B cell (primary cell): ENCODE measurements at regions not wholly inside any gene's neighbourhood (a gene's known extent, or its start where the extent isn't known, plus 50 kb on each side); places are given as distances from the start of the nearest gene placed in this dataset.

Source experiments
- ATAC-seq: fragments of 200-7000 bp; cut with Tn5 transposase; one replicate; pipeline ENCODE4 v1.10.0; 2021; ENCODE audit warnings: low read depth, mild to moderate bottlenecking, moderate number of reproducible peaks, moderate library complexity
- CTCF ChIA-PET: fragments of 350-600 bp; sonication (Branson Sonifier 250); formaldehyde crosslinking; loops from one replicate; lab custom pipeline; 2021; ENCODE audit warnings: antibody characterized with exemption, inconsistent platforms; lab: Charles Lee
- POLR2A ChIA-PET: fragments of 350-600 bp; sonication (Branson Sonifier 250); formaldehyde crosslinking; loops from one replicate; lab custom pipeline; 2021; ENCODE audit warnings: antibody characterized with exemption; lab: Charles Lee
- DNase-seq: peaks from one replicate; pipeline ENCODE4 v3.0.0; 2013
- H2AFZ ChIP-seq: 2 replicates; pipeline ENCODE4 v1.6.1; 2012; ENCODE audit warnings: mild to moderate bottlenecking, low read depth, low read length; ENCODE audit not compliant: insufficient read depth, poor library complexity, severe bottlenecking
- H3K27ac ChIP-seq, 2 donors: 1 replicate in 1 of 2; 2 replicates in 1 of 2; pipeline ENCODE4 v1.5.1; 2012 to 2013; ENCODE audit warnings: low read length in 2 of 2, mild to moderate bottlenecking in 2 of 2, moderate library complexity in 1 of 2
- H3K27me3 ChIP-seq, 4 experiments: fragments of 200-600 bp in 1 of 4; sonication (generic) in 1 of 4; replicated peaks in 1 of 4; 1 replicate in 2 of 4; 2 replicates in 2 of 4; pipeline versions ENCODE4 v1.6.1 to v1.7.0; 2013 to 2016; ENCODE audit warnings: low read length in 3 of 4, mild to moderate bottlenecking in 2 of 4, mixed read lengths in 1 of 4, moderate library complexity in 1 of 4; ENCODE audit not compliant: insufficient read depth in 4 of 4, control insufficient read depth in 3 of 4; ENCODE audit errors: control extremely low read depth in 1 of 4
- H3K36me3 ChIP-seq, 2 experiments: replicated peaks in 1 of 2; 1 replicate in 1 of 2; 2 replicates in 1 of 2; pipeline versions ENCODE4 v1.6.1 to v1.7.1; 2013; ENCODE audit warnings: low read length in 1 of 2; ENCODE audit not compliant: insufficient read depth in 2 of 2, control insufficient read depth in 1 of 2; ENCODE audit errors: control extremely low read depth in 1 of 2, extremely low read depth in 1 of 2
- H3K4me1 ChIP-seq, 2 donors: fragments of 200-600 bp in 1 of 2; sonication (generic) in 1 of 2; 1 replicate in 1 of 2; 2 replicates in 1 of 2; pipeline versions ENCODE4 v1.5.1 to v1.6.1; 2013 to 2017; ENCODE audit warnings: low read length in 2 of 2; ENCODE audit not compliant: control insufficient read depth in 2 of 2, insufficient read depth in 2 of 2
- H3K4me2 ChIP-seq: replicated peaks from 2 replicates; pipeline ENCODE3; 2012; ENCODE audit warnings: mild to moderate bottlenecking, low read depth, low read length; ENCODE audit not compliant: poor library complexity, severe bottlenecking
- H3K4me3 ChIP-seq, 5 experiments: fragments of 200-600 bp in 1 of 5; sonication (generic) in 1 of 5; 1 replicate in 3 of 5; 2 replicates in 2 of 5; pipeline versions ENCODE4 v1.5.1 to v1.7.0; 2011 to 2016; ENCODE audit warnings: low read length in 4 of 5, mild to moderate bottlenecking in 4 of 5, low read depth in 2 of 5, control low read depth in 1 of 5, moderate library complexity in 1 of 5; ENCODE audit not compliant: insufficient read depth in 1 of 5; ENCODE audit errors: control extremely low read depth in 1 of 5, extremely low read depth in 1 of 5
- H3K79me2 ChIP-seq: fragments of 200-600 bp; sonication (generic); one replicate; pipeline ENCODE4 v1.6.0; 2016; ENCODE audit warnings: low read length; ENCODE audit not compliant: control insufficient read depth, insufficient read depth
- H3K9ac ChIP-seq: fragments of 200-600 bp; sonication (generic); 2 replicates; pipeline ENCODE4 v1.6.1; 2017; ENCODE audit warnings: mild to moderate bottlenecking, low read length, moderate library complexity
- H3K9me3 ChIP-seq, 3 donors: one replicate each; pipeline versions ENCODE4 v1.6.1 to v1.7.1; 2013; ENCODE audit warnings: low read length in 2 of 3; ENCODE audit not compliant: control insufficient read depth in 2 of 3, insufficient read depth in 1 of 3; ENCODE audit errors: control extremely low read depth in 1 of 3
- H4K20me1 ChIP-seq: 2 replicates; pipeline ENCODE4 v1.6.0; 2012; ENCODE audit warnings: mild to moderate bottlenecking, low read length; ENCODE audit not compliant: insufficient read depth, control insufficient read depth, poor library complexity, severe bottlenecking
- H3K27ac Mint-ChIP-seq: one replicate; pipeline ENCODE4 v1.8.0; 2021; ENCODE audit warnings: mixed read lengths
- H3K27me3 Mint-ChIP-seq: one replicate; pipeline ENCODE4 v1.8.0; 2021; ENCODE audit warnings: mixed read lengths
- H3K4me1 Mint-ChIP-seq: one replicate; pipeline ENCODE4 v1.8.0; 2021; ENCODE audit warnings: mixed read lengths
- H3K4me3 Mint-ChIP-seq: one replicate; pipeline ENCODE4 v1.8.0; 2021; ENCODE audit warnings: mixed read lengths
- H3K9me3 Mint-ChIP-seq: one replicate; pipeline ENCODE4 v1.8.0; 2022; ENCODE audit warnings: mixed read lengths; ENCODE audit not compliant: insufficient read depth
- CTCF ChIP-seq: fragments of 200-600 bp; IDR thresholded peaks from one replicate; pipeline ENCODE4 v1.8.0; 2022; ENCODE audit warnings: antibody characterized with exemption, mild to moderate bottlenecking
- EZH2 ChIP-seq: IDR thresholded peaks from 2 replicates; pipeline ENCODE4 v1.6.1; 2012; ENCODE audit warnings: borderline replicate concordance, low read depth, mild to moderate bottlenecking, moderate library complexity, low read length; ENCODE audit not compliant: insufficient read depth, poor library complexity, severe bottlenecking
- WGBS: methylation state at CpG from one replicate; pipeline ENCODE4 v1.1.5; 2013; ENCODE audit warnings: missing lambda C conversion rate; ENCODE audit not compliant: insufficient coverage; 5-methylcytosine and 5-hydroxymethylcytosine counted together
- intact Hi-C: fragments of 100-400 bp; cut with micrococcal nuclease; formaldehyde crosslinking; loops from one replicate; pipeline ENCODE4 v1.10.0; 2022

- CTCF ChIA-PET: no interaction called here
- H2AFZ ChIP-seq: no peak overlapping the region
- no peak overlapping the region for H3K4me2 ChIP-seq
- no peak overlapping the region for H3K27ac ChIP-seq
- ATAC-seq (no peak), DNase-seq (no peak)
- H3K9ac ChIP-seq: no peak overlapping the region
- Mint-ChIP-seq H3K27ac (no peak overlapping the region), H3K9me3 (no peaks in the 10 kb centered on the region), H3K4me1 (no peaks in the 10 kb centered on the region), H3K27me3 (peaks cover 16% of the 10 kb centered on the region), H3K4me3 (no peak overlapping the region)
- H3K36me3 ChIP-seq: no peaks in the 10 kb centered on the region
- peaks cover 0 to 2% (median 0%) of the 10 kb centered on the region in 4 experiments for H3K27me3 ChIP-seq
- H3K4me3 ChIP-seq: no peak overlapping the region
- POLR2A ChIA-PET: no interaction called here
- 89% methylated on average over 3 of the region's 4 CpGs for WGBS
- no peaks in the 10 kb centered on the region for H3K79me2 ChIP-seq
- no peaks in the 10 kb centered on the region for H3K4me1 ChIP-seq
- intact Hi-C loops: no loop called here
- no peaks in the 10 kb centered on the region for H4K20me1 ChIP-seq
- TF ChIP-seq EZH2 (no peak), CTCF (no peak)
- H3K9me3 ChIP-seq: peaks cover 0 to under 1% (median 0%) of the 10 kb centered on the region in 3 donors
These were observed 98.5 kb upstream of the RAB11FIP2 start for GRCh38 chr10:118145256-118145655.

GRCh38 chr10:118141471-118141870 lies 94.7 kb upstream of the RAB11FIP2 start:
- Histone ChIP-seq H3K9ac (no peak overlapping the region), H3K36me3 (no peaks in the 10 kb centered on the region), H4K20me1 (no peaks in the 10 kb centered on the region), H3K27ac (no peak overlapping the region), H2AFZ (no peak overlapping the region), H3K9me3 (no peaks in the 10 kb centered on the region), H3K27me3 (no peaks in the 10 kb centered on the region), H3K4me1 (no peaks in the 10 kb centered on the region), H3K4me3 (no peak overlapping the region), H3K4me2 (no peak overlapping the region), H3K79me2 (no peaks in the 10 kb centered on the region)
- Mint-ChIP-seq H3K4me1 (no peaks in the 10 kb centered on the region), H3K4me3 (no peak overlapping the region), H3K27ac (no peak overlapping the region), H3K9me3 (no peaks in the 10 kb centered on the region), H3K27me3 (peaks cover 15% of the 10 kb centered on the region)
- DNase-seq (no peak), ATAC-seq (no peak)
- intact Hi-C loops: no loop called here
- 95% methylated on average over 6 of the region's 6 CpGs for WGBS
- TF ChIP-seq CTCF (no peak), EZH2 (no peak)
- ChIA-PET CTCF (no interaction called here), POLR2A (no interaction called here)
